HepG2 (cell line): ENCODE measurements at regions not wholly inside any gene's neighbourhood (a gene's known extent, or its start where the extent isn't known, plus 50 kb on each side); places are given as distances from the start of the nearest gene placed in this dataset.
"Not testable (repeated sequence)": the region's sequence is repeated elsewhere in the genome, so short reads cannot be mapped to it uniquely, and the experiment has no call there.

Source experiments
- FOXJ3 ChIP-seq: sonication (generic); formaldehyde crosslinking; IDR thresholded peaks from 2 replicates; pipeline ENCODE4 v1.4.0; 2020; ENCODE audit warnings: missing genetic modification reagents, mild to moderate bottlenecking, borderline replicate concordance
- ZBTB26 ChIP-seq: IDR thresholded peaks from 2 replicates; pipeline ENCODE4 v1.6.1; 2016; ENCODE audit warnings: missing compliant biosample characterization, missing genetic modification reagents, borderline replicate concordance
- ZNF891 ChIP-seq: sonication (generic); formaldehyde crosslinking; IDR thresholded peaks from 2 replicates; pipeline ENCODE4 v1.5.0; 2020; ENCODE audit warnings: mild to moderate bottlenecking, missing genetic modification reagents

GRCh38 chr13:50473050-50473449 lies 370.4 kb downstream of the DLEU7 start:
- TF ChIP-seq ZBTB26, ZNF891, FOXJ3 (CRISPR knock-in tag): not testable (repeated sequence)
